ENCODE measurements at regions not wholly inside any gene's neighbourhood (a gene's known extent, or its start where the extent isn't known, plus 50 kb on each side); places are given as distances from the start of the nearest gene placed in this dataset.
"Not testable (repeated sequence)": the region's sequence is repeated elsewhere in the genome, so short reads cannot be mapped to it uniquely, and the experiment has no call there.

DNA sequence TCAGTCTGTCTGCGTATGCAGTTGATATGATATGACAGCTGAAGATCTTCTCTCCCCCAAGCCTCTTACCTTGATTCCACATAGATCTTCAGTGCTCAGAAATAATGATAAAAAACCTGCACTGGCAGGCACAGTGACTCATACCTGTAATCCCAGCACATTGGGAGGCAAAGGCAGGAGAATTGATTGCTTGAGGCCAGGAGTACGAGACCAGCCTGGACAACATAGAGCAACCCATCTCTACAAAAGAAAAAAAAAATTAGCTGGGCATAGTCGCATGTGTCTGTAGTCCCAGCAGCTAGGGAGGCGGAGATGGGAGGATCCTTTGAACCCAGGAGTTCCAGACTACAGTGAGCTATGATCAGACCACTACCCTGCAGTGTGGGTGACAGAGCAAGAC is 551.0 kb upstream of the MIR17HG start:
- no peak for DNase-seq

GRCh38 chr13:90797335-90797734 is 550.2 kb upstream of the MIR17HG start:
- no peak for DNase-seq

DNA sequence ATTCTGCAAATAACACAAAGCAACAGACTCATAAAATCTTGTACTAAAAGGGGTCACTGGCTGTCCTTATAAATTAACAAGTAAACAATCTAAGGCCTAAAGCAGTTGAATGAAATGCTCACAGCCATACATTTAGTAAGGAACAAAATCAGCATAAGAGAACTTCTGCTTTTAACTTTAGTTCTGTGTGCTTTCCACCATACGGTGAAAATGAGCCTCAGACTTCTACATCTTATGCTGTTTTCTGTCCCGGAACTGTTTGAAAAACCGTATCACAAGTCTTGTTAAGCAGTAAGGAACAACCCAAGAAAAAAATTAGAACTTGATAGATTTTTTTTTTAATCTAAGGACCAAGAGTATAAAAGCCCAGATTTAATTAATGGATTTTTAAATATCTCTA is 549.1 kb upstream of the MIR17HG start:
- no peak for DNase-seq

GRCh38 chr13:90800082-90800746 is 547.3 kb upstream of the MIR17HG start:
- no peak for DNase-seq

GRCh38 chr13:90801621-90802020 is 545.9 kb upstream of the MIR17HG start:
- no peak for DNase-seq

GRCh38 chr13:90803210-90803609 is 544.3 kb upstream of the MIR17HG start:
- DNase-seq, result no peak

GRCh38 chr13:90806016-90806615 is 541.4 kb upstream of the MIR17HG start:
- DNase-seq, result no peak

DNA sequence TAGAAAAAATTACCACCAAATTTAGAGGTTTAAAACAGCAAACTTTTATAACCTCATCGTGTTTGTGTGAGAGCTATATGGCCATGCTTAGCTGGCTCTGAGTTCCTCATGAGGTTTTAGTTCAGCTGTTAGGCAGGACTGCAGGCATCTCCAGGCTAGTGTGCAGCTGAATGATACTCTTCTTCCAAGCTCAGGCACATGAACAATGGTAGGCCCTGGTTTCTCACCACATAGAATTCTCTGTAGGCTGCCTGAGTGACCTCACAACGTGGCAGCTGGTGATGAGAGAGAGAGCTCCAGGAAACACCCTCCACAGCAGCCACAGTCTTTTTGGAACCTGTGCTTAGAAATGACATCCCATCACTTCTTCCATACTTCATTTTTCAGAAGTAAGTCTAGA is 540.6 kb upstream of the MIR17HG start:
- no peak for DNase-seq

DNA sequence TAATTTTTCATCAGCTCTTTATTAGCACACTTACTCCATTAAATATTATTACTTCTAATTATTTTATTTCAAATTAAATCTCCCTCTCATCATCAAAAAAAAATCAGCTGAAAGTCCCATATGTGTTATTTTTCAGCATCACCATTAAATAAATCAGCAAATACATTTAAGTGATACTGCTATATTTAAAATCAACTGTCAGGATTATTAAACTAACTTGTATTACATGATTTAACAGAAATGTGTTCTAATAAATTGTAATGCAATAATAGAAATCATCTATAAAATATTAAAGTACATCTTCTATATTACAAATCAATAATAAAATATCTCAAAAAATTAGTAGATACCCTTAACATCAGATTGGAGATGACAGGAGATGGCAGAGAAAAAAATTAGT is 538.6 kb upstream of the MIR17HG start:
- DNase-seq, result no peak

GRCh38 chr13:90824032-90824431 is 523.5 kb upstream of the MIR17HG start:
- no peak for DNase-seq

DNA sequence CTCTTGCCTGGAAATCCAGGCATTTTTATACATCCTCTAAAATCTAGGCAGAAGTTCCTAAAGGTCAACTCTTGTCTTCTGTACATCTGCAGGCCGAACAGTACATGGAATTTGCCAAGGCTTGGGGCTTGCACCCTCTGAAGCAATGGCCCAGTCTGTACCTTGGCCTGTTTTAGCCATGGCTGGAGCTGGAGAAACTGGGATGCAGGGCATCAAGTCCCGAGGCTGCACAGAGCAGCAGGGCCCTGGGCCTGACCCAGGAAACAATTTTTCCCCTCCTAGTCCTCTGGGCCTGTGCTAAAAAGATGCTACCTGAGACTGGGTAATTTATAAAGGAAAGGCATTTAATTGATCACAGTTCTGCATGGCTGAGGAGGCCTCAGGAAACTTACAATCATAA is 520.8 kb upstream of the MIR17HG start:
- no peak for DNase-seq

- DNase-seq, result no peak
These were observed 516.7 kb upstream of the MIR17HG start for GRCh38 chr13:90830782-90831181.

DNA sequence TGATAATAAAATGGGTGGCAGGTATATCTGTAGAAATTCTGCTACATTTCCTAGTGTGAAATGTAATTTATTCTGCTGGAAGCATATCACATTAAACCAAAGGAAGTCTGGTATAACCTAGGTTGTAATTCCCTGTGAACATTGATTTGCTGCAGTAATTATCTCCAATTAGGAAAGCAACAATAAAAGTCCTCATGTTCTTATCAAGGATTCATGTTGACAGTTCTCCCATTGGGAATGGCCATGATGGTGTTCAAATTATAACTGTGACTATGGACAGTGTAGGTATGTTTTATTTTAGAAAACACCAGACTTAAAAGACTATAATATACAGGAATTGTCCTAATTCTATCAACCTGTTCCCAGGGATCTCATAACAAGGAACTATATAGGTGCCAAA is 513.5 kb upstream of the MIR17HG start:
- DNase-seq, result no peak

DNA sequence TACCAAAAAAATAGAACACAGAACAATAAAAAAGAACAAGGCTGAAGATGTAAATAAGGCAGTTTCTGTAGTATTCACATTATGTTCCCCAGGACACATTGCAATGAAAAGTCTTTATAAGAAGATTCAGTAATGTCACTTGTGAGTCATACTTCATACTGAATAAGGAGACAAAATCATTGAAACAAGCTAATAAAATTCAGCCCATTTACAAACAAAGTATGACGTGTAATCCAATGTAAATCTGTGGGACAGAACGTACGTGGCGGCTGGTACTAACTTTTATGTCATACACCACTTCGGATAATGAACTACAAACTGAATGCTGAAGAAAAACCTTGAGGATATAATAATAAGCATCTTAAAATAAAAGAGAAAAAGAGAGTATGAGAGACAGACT is 512.8 kb upstream of the MIR17HG start:
- no peak for DNase-seq

DNA sequence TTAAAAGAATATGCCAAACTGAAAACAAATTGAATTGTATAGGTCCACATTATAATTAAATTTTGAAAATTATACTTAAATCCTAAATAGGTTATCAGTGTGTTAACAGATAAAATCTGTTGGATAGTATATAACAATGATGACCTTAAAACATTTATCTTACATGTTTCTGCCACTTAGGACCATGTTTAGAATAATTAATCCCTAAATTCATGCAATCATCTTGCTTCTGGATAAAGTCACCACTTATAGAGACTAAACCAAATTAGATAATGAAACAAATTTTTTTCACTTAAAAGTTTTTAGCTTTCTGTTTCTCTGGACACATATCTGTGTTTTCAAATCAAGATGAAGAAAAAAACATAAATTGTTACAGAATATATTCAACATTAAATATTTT is 511.7 kb upstream of the MIR17HG start:
- no peak for DNase-seq

DNA sequence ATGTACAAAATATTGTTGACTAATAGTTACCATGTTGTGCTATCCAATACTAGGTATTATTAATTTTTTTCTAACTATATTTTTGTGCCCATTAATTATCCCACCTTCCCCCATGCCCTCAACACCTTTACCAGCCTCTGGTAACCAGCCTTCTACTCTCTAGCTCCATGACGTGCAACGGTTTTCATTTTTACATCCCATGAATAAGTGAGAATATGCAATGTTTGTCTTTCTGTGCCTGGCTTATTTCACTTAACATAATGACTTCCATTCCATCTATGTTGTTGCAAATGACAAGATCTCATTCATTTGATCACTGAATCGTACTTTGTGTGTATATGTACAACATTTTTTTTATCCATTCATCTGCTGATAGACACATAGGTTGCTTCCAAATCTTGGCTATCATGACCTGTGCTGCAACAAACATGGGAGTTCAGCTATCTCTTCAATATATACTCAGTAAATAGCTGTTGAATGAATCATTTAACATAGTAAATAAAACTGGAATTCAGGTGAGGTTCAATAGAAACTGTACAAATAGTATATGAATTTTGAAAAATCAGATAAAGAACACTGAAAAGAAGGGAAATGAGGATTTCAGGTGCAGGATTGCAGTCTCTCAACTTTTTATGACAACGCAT is 509.0 kb upstream of the MIR17HG start:
- no peak for DNase-seq

- no peak for DNase-seq
These were observed 508.4 kb upstream of the MIR17HG start for GRCh38 chr13:90839061-90839460.

DNA sequence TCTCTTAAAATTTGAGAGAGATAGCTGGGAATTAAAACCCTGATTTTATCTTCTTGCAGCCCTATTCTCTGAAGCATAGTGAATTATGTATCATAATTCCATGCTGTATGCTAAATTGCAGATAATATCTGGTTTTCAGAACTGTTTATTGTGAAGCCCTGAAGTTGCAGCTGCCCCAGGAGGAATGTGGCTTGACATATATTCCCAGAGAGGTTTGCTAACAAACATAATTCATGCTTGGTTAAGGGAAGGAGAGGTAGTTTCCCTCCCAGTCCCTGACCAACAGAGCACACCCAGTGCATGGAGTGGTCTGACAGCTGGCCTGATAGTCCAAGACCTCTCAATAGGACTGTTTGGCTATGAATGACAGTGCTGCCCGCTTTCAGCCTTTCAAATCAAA is 500.6 kb upstream of the MIR17HG start:
- DNase-seq, result no peak

GRCh38 chr13:90853666-90854065 is 493.8 kb upstream of the MIR17HG start:
- not testable (repeated sequence) for DNase-seq

- no peak for DNase-seq
These were observed 489.6 kb upstream of the MIR17HG start for GRCh38 chr13:90857921-90858320.

- no peak for DNase-seq
These were observed 481.5 kb upstream of the MIR17HG start for GRCh38 chr13:90866006-90866405.

DNA sequence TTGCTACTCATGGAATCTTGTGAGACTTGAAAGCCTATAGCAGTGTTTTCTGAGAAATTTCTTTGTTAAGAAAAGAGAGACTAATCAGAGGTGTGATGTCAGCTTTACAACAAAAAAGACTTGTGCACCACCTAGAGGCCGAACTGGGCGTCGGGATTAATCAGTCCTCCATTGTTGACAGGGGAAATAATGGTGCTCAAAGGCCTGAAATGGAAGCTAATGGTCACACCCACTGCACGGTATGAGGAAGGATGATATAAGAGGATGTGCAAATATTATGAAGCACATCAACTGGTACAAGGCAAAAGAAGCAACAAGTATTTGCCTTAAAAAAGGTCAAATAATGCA is 480.2 kb upstream of the MIR17HG start:
- DNase-seq, result peak; percentile 37 to 40

- DNase-seq, result no peak
These were observed 479.1 kb upstream of the MIR17HG start for GRCh38 chr13:90868321-90868920.

DNA sequence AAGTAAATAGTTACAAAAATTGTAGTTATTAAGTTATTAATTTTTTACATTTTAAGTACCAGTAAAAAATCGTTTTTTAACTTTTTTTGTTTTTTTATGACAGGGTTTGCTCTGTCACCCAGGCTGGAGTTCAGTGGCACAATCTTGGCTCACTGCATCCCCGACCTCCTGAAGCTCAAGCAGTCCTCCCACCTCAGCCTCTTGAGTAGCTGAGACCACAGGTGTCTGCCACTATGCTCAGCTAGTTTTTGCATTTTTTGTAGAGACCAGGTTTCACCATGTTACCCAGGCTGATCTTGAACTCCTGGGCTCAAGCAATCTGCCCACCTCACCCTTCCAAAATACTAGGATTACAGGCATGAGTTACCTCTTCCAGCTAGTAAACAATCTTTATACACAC is 477.9 kb upstream of the MIR17HG start:
- no peak for DNase-seq

Measured in activated T-cell treated with anti-CD3 and anti-CD28 coated beads, Interleukin-2, amount 50 U/mL, for 48 hours (primary cell).